IMR-90 (cell line): ENCODE measurements at regions not wholly inside any gene's neighbourhood (a gene's known extent, or its start where the extent isn't known, plus 50 kb on each side); places are given as distances from the start of the nearest gene placed in this dataset.

Experiments used
- ATAC-seq: fragments of 200-7000 bp; cut with Tn5 transposase; 2 replicates; pipeline ENCODE4 v1.9.1; 2020; ENCODE audit warnings: low read depth, mild to moderate bottlenecking, moderate library complexity
- BruUV-seq: library from RNA; stranded (reverse); fragments of 400-500 nt; replicated peaks from 2 replicates; lab custom pipeline; 2021; lab: Mats Ljungman, UMichigan
- CTCF ChIA-PET: fragments of 300-600 bp; formaldehyde crosslinking; extraction: SDS; loops from one replicate; lab custom pipeline; 2021; ENCODE audit warnings: antibody characterized with exemption; lab: Yijun Ruan, JAX
- POLR2A ChIA-PET: fragments of 300-600 bp; sonication (Branson Sonifier 250); formaldehyde crosslinking; loops from one replicate; lab custom pipeline; 2022; ENCODE audit warnings: antibody characterized with exemption; ENCODE audit not compliant: unreplicated experiment; lab: Charles Lee
- DNase-seq: peaks from one replicate; pipeline ENCODE4 v3.0.0; 2013
- H2AFZ ChIP-seq: replicated peaks from 2 replicates; pipeline ENCODE3; 2013; ENCODE audit warnings: low read length, mild to moderate bottlenecking; ENCODE audit not compliant: poor library complexity
- H2AK5ac ChIP-seq: 2 replicates; pipeline ENCODE4 v1.6.1; 2013; ENCODE audit warnings: low read depth, low read length, inconsistent platforms
- H2AK9ac ChIP-seq: replicated peaks from 2 replicates; pipeline ENCODE3; 2013; ENCODE audit warnings: mild to moderate bottlenecking, low read depth, low read length, moderate library complexity; ENCODE audit not compliant: poor library complexity
- H2BK120ac ChIP-seq: 2 replicates; pipeline ENCODE4 v1.6.1; 2013; ENCODE audit warnings: low read depth, low read length, inconsistent platforms
- H2BK15ac ChIP-seq: 3 replicates; pipeline ENCODE4 v1.6.1; 2013; ENCODE audit warnings: low read depth, low read length, inconsistent platforms
- H2BK20ac ChIP-seq: 2 replicates; pipeline ENCODE4 v1.6.1; 2013; ENCODE audit warnings: low read depth, mild to moderate bottlenecking, inconsistent platforms, low read length, moderate library complexity
- H2BK5ac ChIP-seq: 2 replicates; pipeline ENCODE4 v1.6.1; 2013; ENCODE audit warnings: mild to moderate bottlenecking, low read depth, low read length, inconsistent platforms; ENCODE audit not compliant: poor library complexity, severe bottlenecking
- H3K14ac ChIP-seq: replicated peaks from 2 replicates; pipeline ENCODE4 v1.6.1; 2013; ENCODE audit warnings: low read depth, low read length, inconsistent platforms
- H3K18ac ChIP-seq: 2 replicates; pipeline ENCODE4 v1.6.1; 2013; ENCODE audit warnings: low read depth, low read length, control low read depth
- H3K23ac ChIP-seq: 2 replicates; pipeline ENCODE4 v1.6.1; 2013; ENCODE audit warnings: low read depth, low read length, inconsistent platforms
- H3K27ac ChIP-seq: 2 replicates; pipeline ENCODE4 v1.5.1; 2013; ENCODE audit warnings: mild to moderate bottlenecking, control low read depth, low read length; ENCODE audit not compliant: insufficient read depth
- H3K27me3 ChIP-seq: 2 replicates; pipeline ENCODE4 v1.6.1; 2013; ENCODE audit warnings: low read length; ENCODE audit not compliant: control insufficient read depth, insufficient read depth
- H3K36me3 ChIP-seq: 2 replicates; pipeline ENCODE4 v1.6.1; 2013; ENCODE audit warnings: low read length, mixed read lengths; ENCODE audit not compliant: control insufficient read depth, insufficient read depth
- H3K4ac ChIP-seq: 2 replicates; pipeline ENCODE4 v1.6.1; 2013; ENCODE audit warnings: low read depth, low read length, inconsistent platforms
- H3K4me1 ChIP-seq: 2 replicates; pipeline ENCODE4 v1.6.1; 2013; ENCODE audit warnings: low read length, mixed read lengths; ENCODE audit not compliant: control insufficient read depth, insufficient read depth
- H3K4me2 ChIP-seq: 2 replicates; pipeline ENCODE4 v1.6.1; 2013; ENCODE audit warnings: low read depth, mild to moderate bottlenecking, control low read depth, low read length, moderate library complexity
- H3K4me3 ChIP-seq: 2 replicates; pipeline ENCODE4 v1.5.1; 2013; ENCODE audit warnings: low read depth, mild to moderate bottlenecking, control low read depth, low read length, moderate library complexity; ENCODE audit not compliant: insufficient read depth
- H3K56ac ChIP-seq: 2 replicates; pipeline ENCODE4 v1.6.1; 2013; ENCODE audit warnings: low read length, inconsistent platforms; ENCODE audit not compliant: insufficient read depth; ENCODE audit errors: extremely low read depth
- H3K79me1 ChIP-seq, 2 experiments: 2 replicates each; pipeline ENCODE4 v1.6.1; 2013; ENCODE audit warnings: low read length in 2 of 2, inconsistent platforms in 1 of 2, low read depth in 1 of 2
- H3K9ac ChIP-seq: 2 replicates; pipeline ENCODE4 v1.6.1; 2013; ENCODE audit warnings: low read depth, low read length, control low read depth
- H3K9me1 ChIP-seq: 2 replicates; pipeline ENCODE4 v1.6.1; 2013; ENCODE audit warnings: low read length, inconsistent platforms; ENCODE audit not compliant: insufficient read depth
- H3K9me3 ChIP-seq: 2 replicates; pipeline ENCODE4 v1.6.1; 2013; ENCODE audit warnings: low read length; ENCODE audit not compliant: control insufficient read depth, insufficient read depth
- H4K20me1 ChIP-seq: 2 replicates; pipeline ENCODE4 v1.6.1; 2013; ENCODE audit warnings: low read length, inconsistent platforms; ENCODE audit not compliant: insufficient read depth
- H4K5ac ChIP-seq: 2 replicates; pipeline ENCODE4 v1.6.1; 2013; ENCODE audit warnings: mild to moderate bottlenecking, low read depth, low read length, control low read depth
- H4K8ac ChIP-seq, 2 experiments: 2 replicates each; pipeline ENCODE4 v1.6.1; 2013; ENCODE audit warnings: low read depth in 2 of 2, low read length in 2 of 2, control low read depth in 1 of 2, inconsistent platforms in 1 of 2
- H4K91ac ChIP-seq: 2 replicates; pipeline ENCODE4 v1.6.1; 2013; ENCODE audit warnings: low read depth, low read length, inconsistent platforms; ENCODE audit not compliant: insufficient read depth
- RAD21 ChIP-seq: IDR thresholded peaks from 2 replicates; pipeline ENCODE4 v1.6.1; 2012; ENCODE audit warnings: low read length, improper control_type of control experiment
- SMC3 ChIP-seq: fragments of 150-350 bp; IDR thresholded peaks from 2 replicates; pipeline ENCODE4 v1.6.1; 2016; ENCODE audit warnings: low read depth, mild to moderate bottlenecking, antibody characterized with exemption, low read length, moderate library complexity
- WGBS, 2 experiments: methylation state at CpG; one replicate each; pipeline versions ENCODE4 v1.1.5 to v1.1.7; 2013; ENCODE audit warnings: missing lambda C conversion rate in 2 of 2; ENCODE audit not compliant: insufficient read length in 1 of 2; ENCODE audit errors: extremely low coverage in 2 of 2; 5-methylcytosine and 5-hydroxymethylcytosine counted together
- dilution Hi-C: fragments of 300-500 bp; cut with HindIII; formaldehyde crosslinking; loops from one replicate; pipeline ENCODE4 v1.14.3; 2018; ENCODE audit warnings: low sequenced_read_pairs; ENCODE audit not compliant: unreplicated experiment
- in situ Hi-C: fragments of 300-500 bp; cut with MboI; formaldehyde crosslinking; loops from 3 replicates; pipeline ENCODE4 v1.14.3; 2019; ENCODE audit warnings: low sequenced_read_pairs, inconsistent platforms, mixed read lengths
- intact Hi-C: fragments of 100-400 bp; cut with micrococcal nuclease; formaldehyde crosslinking; loops from 2 replicates; pipeline ENCODE4 v1.10.0; 2022

DNA sequence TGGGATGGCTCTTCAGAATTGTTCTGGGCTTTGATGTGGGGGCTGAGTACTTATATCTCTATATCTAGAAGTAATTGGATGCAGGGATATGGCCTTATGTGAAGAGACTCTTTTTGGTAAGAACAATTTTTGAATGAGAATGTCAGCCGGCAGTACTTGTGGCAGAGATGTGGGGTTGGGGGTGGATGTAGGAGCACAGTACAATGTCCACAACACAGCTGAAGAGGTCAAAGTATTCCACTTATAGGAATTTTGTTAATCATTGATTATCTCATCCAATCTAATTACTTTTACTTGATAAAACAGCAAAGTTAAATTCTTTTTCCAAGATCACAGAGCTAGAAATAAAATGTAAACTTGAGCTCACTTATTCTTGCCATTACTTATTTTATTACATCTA lies 391.4 kb downstream of the TEX13C start:
- Histone ChIP-seq H3K36me3 (no peaks in the 10 kb centered on the region), H3K9me1 (no peaks in the 10 kb centered on the region), H3K4me3 (no peak overlapping the region), H3K79me1 (no peaks in the 10 kb centered on the region), H3K27ac (no peak overlapping the region), H4K5ac (no peak overlapping the region), H2BK5ac (no peak overlapping the region), H3K14ac (no peak overlapping the region), H3K27me3 (no peaks in the 10 kb centered on the region), H3K18ac (no peak overlapping the region), H3K9me3 (no peaks in the 10 kb centered on the region; the same call in 1 of the 2 replicates), H3K4me2 (no peak overlapping the region), H3K4me1 (no peaks in the 10 kb centered on the region), H3K56ac (no peak overlapping the region), H2AFZ (no peak overlapping the region), H3K4ac (no peak overlapping the region), H2BK120ac (no peak overlapping the region), H4K20me1 (no peaks in the 10 kb centered on the region), H2AK5ac (no peak overlapping the region), H3K9ac (no peak overlapping the region), H4K8ac (no peak overlapping the region), H4K91ac (no peak overlapping the region), H3K23ac (no peak overlapping the region), H2BK15ac (no peak overlapping the region), H2AK9ac (no peak overlapping the region), H2BK20ac (no peak overlapping the region)
- TF ChIP-seq RAD21, result no peak
- TF ChIP-seq SMC3, result no peak
- ChIA-PET CTCF (no interaction called here), POLR2A (no interaction called here)
- intact Hi-C loops, result no loop called here
- no peak for DNase-seq
- BruUV-seq, result no TSS peak
- ATAC-seq, result no peak
- in situ Hi-C loops, result no loop called here
- WGBS, 2 experiments, result no CpG with 5 or more reads among the region's 1 CpG
- dilution Hi-C loops, result no loop called here
